IgD-negative memory B cell (primary cell): ENCODE measurements at regions not wholly inside any gene's neighbourhood (a gene's known extent, or its start where the extent isn't known, plus 50 kb on each side); places are given as distances from the start of the nearest gene placed in this dataset.

Experiments
- H3K27ac Mint-ChIP-seq, 3 donors: one replicate each; pipeline ENCODE4 v1.8.0; 2020 to 2022; ENCODE audit warnings: mild to moderate bottlenecking in 3 of 3, mixed read lengths in 3 of 3, moderate library complexity in 1 of 3
- H3K27me3 Mint-ChIP-seq: one replicate; pipeline ENCODE4 v1.8.0; 2021; ENCODE audit warnings: mixed read lengths
- H3K36me3 Mint-ChIP-seq: one replicate; pipeline ENCODE4 v1.8.0; 2020; ENCODE audit warnings: mild to moderate bottlenecking, mixed read lengths
- H3K4me1 Mint-ChIP-seq, 3 donors: one replicate each; pipeline ENCODE4 v1.8.0; 2020 to 2022; ENCODE audit warnings: mixed read lengths in 3 of 3, mild to moderate bottlenecking in 1 of 3
- H3K4me3 Mint-ChIP-seq, 4 donors: one replicate each; pipeline ENCODE4 v1.8.0; 2020 to 2022; ENCODE audit warnings: mild to moderate bottlenecking in 4 of 4, mixed read lengths in 4 of 4, moderate library complexity in 3 of 4
- H3K9me3 Mint-ChIP-seq, 3 donors: one replicate each; pipeline ENCODE4 v1.8.0; 2020 to 2021; ENCODE audit warnings: mixed read lengths in 3 of 3, mild to moderate bottlenecking in 1 of 3

DNA sequence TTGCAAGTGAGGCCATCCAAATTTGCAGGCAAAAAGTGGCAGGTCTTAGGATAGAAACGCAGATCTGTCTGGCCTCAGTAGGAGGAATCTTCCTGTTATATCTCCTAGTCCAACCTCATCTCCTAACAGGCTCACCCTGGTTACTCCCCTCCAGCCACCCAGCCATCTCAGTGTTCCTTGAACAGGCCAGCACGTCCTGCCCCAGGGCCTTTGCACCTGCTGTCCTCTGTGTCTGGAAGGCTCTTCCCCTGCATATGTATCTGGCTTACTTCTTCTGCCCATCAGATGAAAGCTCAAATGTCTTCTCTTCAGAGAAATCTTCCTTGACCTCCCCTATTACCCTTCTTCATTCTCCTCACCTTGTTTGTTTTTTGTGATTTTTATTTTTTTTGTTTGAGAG is 107.3 kb upstream of the ALDH1B1 start:
- peaks cover 4% of the 10 kb centered on the region for H3K36me3 Mint-ChIP-seq
- H3K27me3 Mint-ChIP-seq = peaks cover 4% of the 10 kb centered on the region
- H3K27ac Mint-ChIP-seq = no peak overlapping the region
- no peak overlapping the region for H3K4me3 Mint-ChIP-seq
- no peaks in the 10 kb centered on the region for H3K9me3 Mint-ChIP-seq
- H3K4me1 Mint-ChIP-seq = no peaks in the 10 kb centered on the region

GRCh38 chr9:38284588-38285051 is 107.9 kb upstream of the ALDH1B1 start:
- H3K9me3 Mint-ChIP-seq = no peaks in the 10 kb centered on the region
- H3K36me3 Mint-ChIP-seq = peaks cover 3% of the 10 kb centered on the region
- no peaks in the 10 kb centered on the region for H3K4me1 Mint-ChIP-seq
- no peak overlapping the region for H3K27ac Mint-ChIP-seq
- peaks cover 4% of the 10 kb centered on the region for H3K27me3 Mint-ChIP-seq
- no peak overlapping the region for H3K4me3 Mint-ChIP-seq

DNA sequence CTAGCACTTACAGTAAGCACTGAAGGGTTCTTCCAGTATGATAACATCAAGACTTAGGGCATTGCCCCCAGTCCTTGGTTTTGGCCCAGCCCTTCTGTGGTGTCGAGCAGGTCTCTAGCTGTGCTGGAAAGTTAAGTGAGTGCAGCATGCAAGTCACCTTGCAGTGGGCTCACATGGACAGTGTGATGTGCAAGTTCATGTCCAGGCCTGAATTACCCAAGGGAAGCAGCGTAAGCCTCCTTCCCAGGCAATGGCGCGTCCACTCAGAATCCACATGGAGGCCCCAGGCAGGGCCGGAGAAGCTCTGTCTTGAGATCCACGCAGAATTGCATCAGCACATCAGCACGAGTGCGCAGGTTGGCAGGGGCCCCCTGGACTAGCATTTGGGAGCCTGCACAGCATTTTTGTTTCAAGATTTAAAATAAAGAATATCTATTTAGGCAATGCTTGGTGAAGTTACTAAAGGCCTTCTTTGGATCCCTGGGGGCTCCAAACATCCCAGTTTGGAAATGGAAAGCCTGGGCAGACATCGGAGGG is 108.4 kb upstream of the ALDH1B1 start:
- Mint-ChIP-seq H3K36me3 (peaks cover 3% of the 10 kb centered on the region), H3K9me3 (no peaks in the 10 kb centered on the region), H3K27ac (no peak overlapping the region), H3K4me1 (peaks cover 0 to 3% (median 3%) of the 10 kb centered on the region in 3 donors), H3K4me3 (no peak overlapping the region), H3K27me3 (peaks cover 3% of the 10 kb centered on the region)

GRCh38 chr9:38282756-38283155 is 109.7 kb upstream of the ALDH1B1 start:
- Mint-ChIP-seq H3K27ac (no peak overlapping the region), H3K27me3 (peaks cover 8% of the 10 kb centered on the region), H3K9me3 (no peaks in the 10 kb centered on the region), H3K4me3 (no peak overlapping the region), H3K4me1 (peaks cover 0 to 11% (median 7%) of the 10 kb centered on the region in 3 donors), H3K36me3 (peaks cover 3% of the 10 kb centered on the region)

DNA sequence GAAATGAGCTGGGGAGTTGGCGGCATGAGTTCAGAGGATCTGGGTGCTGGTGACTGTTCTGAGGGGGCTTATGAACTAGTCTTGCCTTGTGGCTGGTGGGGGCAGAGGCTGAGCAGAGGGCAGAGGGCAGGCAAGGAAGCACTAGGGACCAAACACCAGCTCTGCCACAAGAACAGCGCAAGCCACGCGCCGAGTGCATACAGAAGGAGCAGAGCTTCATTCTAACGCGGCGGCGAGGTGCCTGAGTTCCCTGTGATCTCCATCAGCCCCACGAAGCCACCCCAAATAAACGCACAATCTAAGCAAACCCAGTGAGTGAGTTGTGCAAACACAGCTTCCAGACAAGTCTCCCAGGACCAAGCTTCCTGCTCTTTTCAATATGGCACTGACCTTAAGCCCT is 110.6 kb upstream of the ALDH1B1 start:
- H3K27ac Mint-ChIP-seq = no peak overlapping the region
- H3K36me3 Mint-ChIP-seq = peaks cover 3% of the 10 kb centered on the region
- H3K9me3 Mint-ChIP-seq = no peaks in the 10 kb centered on the region
- peaks cover 0 to 11% (median 7%) of the 10 kb centered on the region in 3 donors for H3K4me1 Mint-ChIP-seq
- H3K27me3 Mint-ChIP-seq = peaks cover 8% of the 10 kb centered on the region
- no peak overlapping the region for H3K4me3 Mint-ChIP-seq

- no peak overlapping the region for H3K4me3 Mint-ChIP-seq
- H3K27me3 Mint-ChIP-seq = peaks cover 6% of the 10 kb centered on the region
- peaks cover 3% of the 10 kb centered on the region for H3K36me3 Mint-ChIP-seq
- peaks cover 0 to 11% (median 7%) of the 10 kb centered on the region in 3 donors for H3K4me1 Mint-ChIP-seq
- no peak overlapping the region for H3K27ac Mint-ChIP-seq
- H3K9me3 Mint-ChIP-seq = no peaks in the 10 kb centered on the region
Observed at GRCh38 chr9:38281196-38281595, 111.3 kb upstream of the ALDH1B1 start.

- Mint-ChIP-seq H3K9me3 (no peaks in the 10 kb centered on the region), H3K36me3 (peaks cover 3% of the 10 kb centered on the region), H3K27me3 (peaks cover 6% of the 10 kb centered on the region), H3K4me1 (peaks cover 0 to 11% (median 7%) of the 10 kb centered on the region in 3 donors), H3K4me3 (no peak overlapping the region), H3K27ac (peak overlapping the region in 1 of 3 donors; percentile 80)
Observed at GRCh38 chr9:38280251-38280800, 112.2 kb upstream of the ALDH1B1 start.

DNA sequence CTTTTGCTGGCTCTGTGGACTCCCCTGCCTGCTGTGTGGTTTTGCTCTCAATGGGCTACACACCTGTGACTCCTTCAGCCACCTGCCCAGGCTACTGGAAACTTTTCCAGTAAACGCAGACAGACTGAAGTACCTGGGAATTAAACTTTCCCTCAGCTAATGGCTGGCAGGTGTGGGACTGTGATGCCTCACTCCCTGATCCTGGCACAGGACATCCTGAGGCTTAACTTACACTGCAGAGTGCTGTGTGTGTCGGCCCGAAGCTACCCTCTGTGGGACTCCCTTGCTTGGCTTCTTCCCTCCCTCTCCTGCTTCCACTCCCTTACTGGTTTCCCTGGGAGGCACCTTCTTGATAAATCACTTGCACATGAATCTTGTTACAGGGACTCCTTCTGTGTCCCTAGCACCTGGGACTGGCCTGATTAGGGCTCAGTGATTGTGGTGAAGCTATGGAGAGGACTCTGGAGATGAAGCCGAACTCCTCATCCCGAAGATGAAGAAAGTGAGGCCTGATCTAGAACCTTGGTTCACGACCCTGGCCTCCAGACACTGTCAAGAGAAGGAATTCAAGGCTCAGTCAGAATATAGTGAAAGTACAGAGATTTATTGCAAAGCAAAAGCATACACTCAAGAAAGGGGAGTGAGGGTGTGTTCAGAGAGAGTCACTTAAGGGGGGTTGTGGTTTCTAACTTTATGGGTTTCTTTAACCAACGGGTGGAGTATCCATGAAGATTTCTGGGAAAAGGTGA is 113.4 kb upstream of the ALDH1B1 start:
- peaks cover 6% of the 10 kb centered on the region for H3K27me3 Mint-ChIP-seq
- H3K36me3 Mint-ChIP-seq = no peaks in the 10 kb centered on the region
- peak overlapping the region in 1 of 3 donors; percentile 31 for H3K27ac Mint-ChIP-seq
- H3K4me1 Mint-ChIP-seq = peaks cover 0 to 11% (median 7%) of the 10 kb centered on the region in 3 donors
- H3K9me3 Mint-ChIP-seq = no peaks in the 10 kb centered on the region
- no peak overlapping the region for H3K4me3 Mint-ChIP-seq

DNA sequence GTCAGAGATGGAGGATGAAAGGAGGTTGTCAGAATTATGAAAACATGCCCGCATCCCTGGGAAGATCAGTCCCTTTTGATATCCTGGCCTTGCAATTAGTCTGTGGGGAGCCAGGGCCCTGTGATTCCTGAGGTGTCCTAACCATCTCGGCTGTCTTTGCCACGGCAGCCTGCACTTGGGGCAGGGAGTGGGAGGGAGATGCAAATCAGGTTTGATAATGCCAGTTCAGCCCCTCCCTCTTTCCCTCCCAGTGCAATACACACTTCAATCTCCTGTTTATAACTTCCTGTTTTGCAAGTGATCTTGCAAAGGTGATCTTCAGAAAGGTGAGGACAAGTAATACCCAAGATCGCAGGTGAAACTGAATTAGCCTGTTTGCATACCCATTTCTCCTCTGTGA is 114.0 kb upstream of the ALDH1B1 start:
- H3K9me3 Mint-ChIP-seq = no peaks in the 10 kb centered on the region
- no peaks in the 10 kb centered on the region for H3K36me3 Mint-ChIP-seq
- H3K27ac Mint-ChIP-seq = no peak overlapping the region
- no peak overlapping the region for H3K4me3 Mint-ChIP-seq
- H3K27me3 Mint-ChIP-seq = peaks cover 6% of the 10 kb centered on the region
- H3K4me1 Mint-ChIP-seq = peaks cover 0 to 11% (median 7%) of the 10 kb centered on the region in 3 donors

DNA sequence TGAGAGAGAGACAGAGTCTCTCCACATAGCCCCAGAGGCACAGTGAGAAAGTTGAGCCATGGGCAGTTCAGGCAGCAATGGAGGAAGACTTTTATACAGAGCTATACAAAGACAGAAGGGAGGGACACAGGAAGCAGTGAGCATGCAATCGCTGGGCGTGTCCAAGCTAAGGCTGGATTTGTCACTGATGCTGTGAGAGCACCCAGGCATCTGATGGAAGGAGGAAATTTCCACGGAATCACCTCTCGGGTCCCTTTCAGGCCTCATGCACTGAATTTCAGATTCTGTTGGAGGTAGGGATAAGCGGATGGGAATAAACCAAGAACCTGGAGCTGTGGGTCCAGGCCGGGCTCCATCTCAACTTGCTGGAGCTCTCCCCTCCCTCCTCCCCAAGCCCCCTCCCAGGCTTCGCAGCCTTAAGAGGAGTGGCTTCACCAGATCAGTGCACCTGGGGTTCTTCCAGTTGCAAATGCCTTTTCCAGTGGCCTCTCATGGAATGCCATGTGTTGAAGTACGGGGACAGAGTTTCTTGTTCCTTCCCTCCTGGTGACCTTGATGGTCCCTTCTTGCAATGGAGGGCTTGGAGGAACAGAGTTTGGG is 114.8 kb upstream of the ALDH1B1 start:
- no peak overlapping the region for H3K4me3 Mint-ChIP-seq
- H3K9me3 Mint-ChIP-seq = no peaks in the 10 kb centered on the region
- peaks cover 6% of the 10 kb centered on the region for H3K27me3 Mint-ChIP-seq
- peaks cover 0 to 11% (median 7%) of the 10 kb centered on the region in 3 donors for H3K4me1 Mint-ChIP-seq
- no peak overlapping the region for H3K27ac Mint-ChIP-seq
- no peaks in the 10 kb centered on the region for H3K36me3 Mint-ChIP-seq

- Mint-ChIP-seq H3K36me3 (no peaks in the 10 kb centered on the region), H3K27me3 (peaks cover 8% of the 10 kb centered on the region), H3K4me3 (no peak overlapping the region), H3K9me3 (no peaks in the 10 kb centered on the region), H3K4me1 (peaks cover 0 to 11% (median 7%) of the 10 kb centered on the region in 3 donors), H3K27ac (no peak overlapping the region)
Observed at GRCh38 chr9:38276771-38277439, 115.6 kb upstream of the ALDH1B1 start.

- Mint-ChIP-seq H3K27me3 (peaks cover 9% of the 10 kb centered on the region), H3K4me3 (no peak overlapping the region), H3K27ac (no peak overlapping the region), H3K4me1 (peaks cover 0 to 11% (median 7%) of the 10 kb centered on the region in 3 donors), H3K36me3 (no peaks in the 10 kb centered on the region), H3K9me3 (no peaks in the 10 kb centered on the region)
Observed at GRCh38 chr9:38274800-38275199, 117.7 kb upstream of the ALDH1B1 start.

GRCh38 chr9:38272710-38273109 is 119.8 kb upstream of the ALDH1B1 start:
- H3K9me3 Mint-ChIP-seq = peaks cover 0 to 5% (median 0%) of the 10 kb centered on the region in 3 donors
- H3K36me3 Mint-ChIP-seq = no peaks in the 10 kb centered on the region
- no peak overlapping the region for H3K27ac Mint-ChIP-seq

GRCh38 chr9:38271666-38272241 is 120.7 kb upstream of the ALDH1B1 start:
- no peak overlapping the region for H3K4me3 Mint-ChIP-seq
- peaks cover 0 to 5% (median 0%) of the 10 kb centered on the region in 3 donors for H3K9me3 Mint-ChIP-seq
- H3K36me3 Mint-ChIP-seq = no peaks in the 10 kb centered on the region
- peaks cover 4% of the 10 kb centered on the region for H3K27me3 Mint-ChIP-seq
- no peak overlapping the region for H3K27ac Mint-ChIP-seq
- no peaks in the 10 kb centered on the region for H3K4me1 Mint-ChIP-seq

More at GRCh38 chr9:38272710-38273109, 119.8 kb upstream of the ALDH1B1 start:
- Mint-ChIP-seq H3K4me1 (no peaks in the 10 kb centered on the region), H3K4me3 (no peak overlapping the region), H3K27me3 (peaks cover 4% of the 10 kb centered on the region)
